GM10248 (cell line): ENCODE measurements at regions not wholly inside any gene's neighbourhood (a gene's known extent, or its start where the extent isn't known, plus 50 kb on each side); places are given as distances from the start of the nearest gene placed in this dataset.

Experiments used
- CTCF ChIA-PET: fragments of 300-600 bp; sonication (Branson Sonifier 250); formaldehyde crosslinking; extraction: SDS; loops from one replicate; lab custom pipeline; 2021; ENCODE audit warnings: antibody characterized with exemption; lab: Yijun Ruan, JAX
- POLR2A ChIA-PET: fragments of 350-650 bp; sonication (Branson Sonifier 250); formaldehyde crosslinking; extraction: SDS; loops from one replicate; lab custom pipeline; 2020; ENCODE audit warnings: antibody characterized with exemption; lab: Yijun Ruan, JAX
- DNase-seq: peaks from one replicate; pipeline ENCODE4 v3.0.0; 2012; ENCODE audit errors: extremely low spot score
- CTCF ChIP-seq: IDR thresholded peaks from 2 replicates; pipeline ENCODE4 v1.5.1; 2012; ENCODE audit warnings: mild to moderate bottlenecking, low read depth; ENCODE audit errors: extremely low read depth, missing control alignments, control extremely low read depth

DNA sequence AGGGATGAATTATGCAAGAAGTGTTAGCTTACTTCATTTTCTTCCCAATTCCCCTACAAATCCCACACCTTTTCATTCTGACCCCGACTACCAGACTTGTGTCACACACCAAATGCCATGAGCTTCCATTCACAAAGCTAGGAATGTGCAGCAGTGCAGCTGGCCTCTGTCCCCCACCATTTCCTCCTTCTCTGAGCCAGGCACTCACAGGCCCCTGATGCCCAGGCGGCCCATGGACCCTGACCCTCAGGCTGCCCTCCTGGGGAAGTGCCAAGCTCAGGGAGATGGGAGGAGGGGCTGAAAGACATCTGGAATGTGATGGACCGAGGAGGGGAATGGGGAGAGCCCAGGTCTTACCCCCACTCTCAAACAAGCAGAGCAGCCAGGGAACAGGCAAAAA lies 67.0 kb upstream of the BCOR start:
- POLR2A ChIA-PET: no interaction called here

GRCh38 chrX:40158036-40158706 lies 60.4 kb upstream of the BCOR start:
- peak; percentile 67 for DNase-seq
- ChIA-PET CTCF (no interaction called here), POLR2A (no interaction called here)
- peak; percentile 47 for TF ChIP-seq CTCF

More for the DNA sequence above, 67.0 kb upstream of the BCOR start:
- TF ChIP-seq CTCF: no peak
- no peak for DNase-seq
- CTCF ChIA-PET: interaction anchor here (1.2 kb wide), 1 partner anchor 433 kb away, joined by 4 read pairs; no protein-coding TSS in a partner anchor

- peak; percentile 17 for DNase-seq
- no peak for TF ChIP-seq CTCF
- CTCF ChIA-PET: interaction anchor here (2.4 kb wide), 1 partner anchor 11 kb away, joined by 6 read pairs; no protein-coding TSS in a partner anchor
- POLR2A ChIA-PET: no interaction called here
Measured at GRCh38 chrX:40157228-40158035, 59.7 kb upstream of the BCOR start.

DNA sequence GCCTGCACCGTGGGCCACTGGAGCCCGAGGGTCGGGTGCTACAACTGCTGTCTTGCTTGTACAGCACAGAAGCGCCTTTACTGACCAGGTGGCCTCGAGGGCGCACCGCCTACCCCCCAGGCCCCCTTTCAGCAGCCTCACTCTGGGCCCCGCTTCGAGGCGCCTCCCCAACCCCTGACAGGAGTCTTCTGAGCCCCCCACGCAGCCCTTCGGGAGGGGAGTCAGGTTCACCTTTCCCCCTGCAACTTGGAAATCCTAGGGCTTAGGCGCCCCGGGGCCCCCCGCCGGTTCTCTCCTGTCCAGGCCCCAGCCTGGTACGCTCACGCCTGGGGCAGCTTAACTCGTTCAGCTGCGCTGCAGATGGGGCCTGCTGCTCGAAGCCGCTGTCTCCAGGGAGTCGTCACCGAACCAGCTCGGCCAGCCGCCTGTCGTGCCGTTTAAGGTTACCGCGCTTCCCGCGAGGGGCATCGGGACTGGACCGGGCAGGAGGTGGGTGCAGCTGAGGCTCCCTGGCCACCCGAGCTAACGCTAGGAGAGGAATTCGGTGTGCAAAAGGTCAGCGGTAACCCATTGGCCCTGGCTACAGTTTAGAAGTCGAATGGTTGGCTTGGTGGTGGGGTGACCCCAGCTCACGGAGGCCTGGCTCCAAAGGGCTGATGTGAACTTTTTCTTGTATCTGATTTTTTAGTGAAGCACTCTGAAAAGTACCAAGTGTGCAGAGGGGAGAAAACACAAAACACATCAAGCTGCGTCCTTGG lies 58.9 kb upstream of the BCOR start:
- ChIA-PET POLR2A (no interaction called here), CTCF (interaction anchor here (2.4 kb wide), 1 partner anchor 12 kb away, joined by 6 read pairs; no protein-coding TSS in a partner anchor)
- TF ChIP-seq CTCF: no peak

DNA sequence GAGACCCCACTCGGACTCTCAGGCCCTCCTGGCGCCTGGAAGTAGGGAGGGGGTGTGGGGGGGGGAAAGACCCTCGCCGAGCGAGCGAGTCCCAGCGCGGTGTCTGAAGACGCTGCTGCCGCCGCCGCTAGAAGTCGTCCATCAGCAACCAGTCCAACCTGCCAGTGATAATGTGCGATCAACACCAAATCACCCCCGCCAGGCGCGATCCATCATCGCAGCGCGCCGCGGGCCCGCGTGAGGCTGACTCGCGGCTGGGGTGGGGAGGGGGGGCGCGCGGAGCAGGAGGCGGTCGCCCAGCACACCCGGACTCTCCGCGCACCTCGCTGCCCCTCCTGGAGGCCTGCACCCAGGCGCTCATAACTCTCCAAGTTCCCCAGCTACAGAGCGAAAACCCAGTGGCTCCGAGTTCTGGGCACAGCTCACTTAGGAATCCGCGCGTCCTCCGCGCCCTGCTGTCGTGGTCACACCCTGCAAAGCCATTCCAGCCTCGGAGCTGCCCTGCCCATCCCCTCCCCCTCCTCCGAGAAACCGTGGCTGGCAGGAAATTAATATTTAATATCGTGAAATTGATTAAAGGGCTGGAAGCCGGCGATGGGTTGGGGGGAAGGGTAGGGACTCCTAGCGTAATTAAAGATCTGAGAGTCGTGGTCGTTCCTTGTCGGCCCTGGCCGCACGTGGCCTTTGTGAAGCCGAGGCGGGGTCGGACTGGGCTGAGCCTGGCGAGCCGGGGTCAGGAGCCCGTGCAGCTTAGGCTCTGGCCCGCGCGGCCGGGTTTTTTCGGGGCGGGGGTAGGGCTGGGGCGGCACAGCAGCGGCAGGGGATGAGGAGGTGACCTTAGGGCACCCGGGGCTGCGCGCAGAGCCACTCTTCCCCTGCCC lies 58.1 kb upstream of the BCOR start:
- CTCF ChIA-PET: interaction anchor here (2.4 kb wide), 1 partner anchor 13 kb away, joined by 6 read pairs; no protein-coding TSS in a partner anchor
- POLR2A ChIA-PET: no interaction called here
- peak; percentile 23 for DNase-seq
- no peak for TF ChIP-seq CTCF

More for the DNA sequence above, 58.9 kb upstream of the BCOR start:
- no peak for DNase-seq
